ENCODE measurements at regions not wholly inside any gene's neighbourhood (a gene's known extent, or its start where the extent isn't known, plus 50 kb on each side); places are given as distances from the start of the nearest gene placed in this dataset.
"Not testable (repeated sequence)": the region's sequence is repeated elsewhere in the genome, so short reads cannot be mapped to it uniquely, and the experiment has no call there.

DNA sequence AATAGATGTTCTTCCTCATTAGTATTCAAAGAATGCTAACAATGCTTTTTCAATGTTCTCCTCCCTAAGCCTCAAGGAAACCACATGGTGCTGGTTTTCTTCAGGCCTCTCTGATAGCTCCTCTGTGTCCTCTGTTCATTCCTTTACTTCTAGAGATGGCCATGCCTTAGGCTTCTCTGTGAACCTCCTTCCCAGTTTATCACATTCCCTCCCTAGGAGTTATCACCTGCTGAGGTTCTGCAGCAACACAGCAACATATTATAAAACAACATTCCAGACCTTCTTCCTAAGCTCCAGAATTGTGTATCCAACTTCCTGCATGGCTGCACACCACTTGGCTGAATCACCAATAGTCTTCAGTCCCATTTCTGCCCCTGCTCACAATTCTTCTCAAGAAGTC, 325.5 kb downstream of the IRS1 start:
- DNase-seq (ENCODE audit: low spot score): no peak

DNA sequence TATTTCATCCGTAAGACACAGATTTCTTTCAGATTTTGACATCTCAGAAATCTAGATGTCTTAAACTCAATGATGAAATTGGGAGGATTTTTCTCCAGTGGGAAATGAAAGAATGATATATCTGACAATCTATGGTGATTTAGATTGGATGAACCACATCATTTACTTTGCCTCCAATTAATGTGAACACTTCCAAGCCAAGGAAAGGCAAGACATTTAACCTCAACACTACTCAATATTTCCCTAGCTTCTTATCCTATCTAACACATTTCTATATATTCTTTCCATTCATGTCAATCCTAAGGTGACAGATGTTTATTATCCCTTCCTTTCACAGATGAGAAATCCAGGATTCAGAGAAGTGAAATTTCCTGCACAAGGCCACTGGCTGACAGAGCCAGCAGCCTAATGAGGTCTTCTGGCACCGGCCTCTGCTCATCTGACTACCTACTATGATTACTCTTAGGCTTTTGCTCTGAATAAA, 327.6 kb downstream of the IRS1 start:
- no peak for DNase-seq (ENCODE audit: low spot score)

DNA sequence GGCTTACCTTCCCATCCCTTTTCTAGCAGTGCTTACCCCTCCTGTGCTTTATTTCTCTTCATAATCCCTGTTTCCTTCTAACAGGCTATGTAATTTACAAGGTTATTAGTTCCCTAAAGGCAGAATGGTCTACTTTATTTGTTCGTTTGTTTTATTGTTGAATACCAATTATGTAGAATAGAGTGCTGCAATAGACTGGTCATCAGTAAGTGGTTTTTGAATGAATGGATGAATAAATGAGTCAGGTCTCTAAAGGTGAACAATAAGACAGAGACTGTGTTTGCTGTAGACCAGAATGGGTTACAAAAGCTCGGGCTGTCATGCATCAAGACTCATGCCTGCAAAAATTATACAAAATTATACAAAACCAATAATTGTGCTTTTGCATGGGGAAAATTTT, 332.0 kb downstream of the IRS1 start:
- no peak for DNase-seq (ENCODE audit: low spot score)

DNA sequence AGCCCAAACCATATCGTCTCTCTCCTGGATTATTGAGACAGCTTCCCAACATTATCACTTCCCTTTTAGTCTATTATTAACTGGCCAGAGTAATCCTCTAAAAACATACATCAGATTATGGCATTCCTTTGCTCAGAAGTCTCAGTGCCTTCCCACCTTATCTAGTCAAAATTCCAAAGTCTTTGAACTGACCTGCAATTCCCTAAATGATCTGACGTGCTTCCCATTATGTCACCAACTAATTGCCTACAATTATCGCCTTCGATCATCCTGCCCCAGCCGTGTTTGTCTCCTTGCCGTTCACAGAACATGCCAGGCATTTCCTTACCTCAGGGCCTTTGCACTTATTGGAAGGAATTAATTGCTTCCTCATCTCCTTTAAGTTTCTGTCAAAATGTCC, 332.4 kb downstream of the IRS1 start:
- no peak for DNase-seq (ENCODE audit: low spot score)

DNA sequence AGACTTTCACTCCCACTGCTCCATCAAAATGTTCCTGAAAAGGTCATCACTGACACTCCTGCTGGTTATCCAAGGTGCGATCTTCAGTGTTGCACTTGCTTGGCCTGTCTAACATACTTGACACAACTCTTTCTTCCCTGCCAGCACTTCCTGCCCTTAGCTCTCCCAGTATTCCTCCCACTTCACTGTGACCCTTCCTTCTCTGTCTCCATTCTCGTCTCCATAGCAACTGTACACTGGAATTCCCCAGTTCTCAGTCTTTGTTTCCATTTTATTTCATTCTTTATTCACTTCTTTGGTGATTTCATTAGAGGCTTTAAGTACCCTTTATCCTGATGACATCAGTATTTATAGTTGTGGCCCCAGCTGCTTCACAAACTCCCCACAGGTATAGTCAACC, 333.0 kb downstream of the IRS1 start:
- no peak for DNase-seq (ENCODE audit: low spot score)

DNA sequence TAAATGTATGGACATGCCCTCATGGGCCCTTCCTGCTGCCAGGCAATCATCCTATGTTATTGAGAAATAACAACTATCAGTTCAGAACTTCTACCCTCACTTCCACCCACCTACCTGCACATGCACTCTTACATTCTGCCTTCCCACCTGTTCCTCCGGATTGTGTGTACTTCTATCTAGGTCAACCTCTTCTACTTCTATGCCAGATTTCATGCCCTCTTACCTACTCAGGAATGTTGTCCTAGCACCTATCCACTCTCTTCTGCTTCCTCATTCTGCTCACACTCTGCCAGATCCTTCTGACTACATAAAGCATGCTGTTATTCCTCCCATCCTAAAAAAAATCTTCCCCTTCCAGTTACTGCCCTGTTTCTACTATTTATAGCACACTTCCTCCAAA, 333.5 kb downstream of the IRS1 start:
- DNase-seq (ENCODE audit: low spot score): no peak

DNA sequence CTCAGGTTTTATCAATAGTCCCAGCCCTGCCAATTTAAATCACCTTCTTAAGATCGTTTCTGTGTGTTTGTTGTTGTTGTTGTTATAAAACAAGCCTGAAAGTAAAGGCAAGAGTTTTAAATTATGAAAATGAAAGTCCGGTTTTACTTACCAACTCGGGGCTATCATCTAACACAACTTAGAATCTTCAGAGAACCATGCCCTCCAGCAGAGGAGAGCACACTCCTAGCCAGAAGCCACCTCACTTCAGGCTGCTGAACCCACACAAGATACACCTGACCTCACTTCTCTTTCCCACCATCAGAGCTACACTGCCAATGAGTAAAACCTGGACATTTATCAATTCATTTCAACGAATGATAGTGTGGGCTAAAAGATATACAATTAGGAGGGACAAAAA, 335.2 kb downstream of the IRS1 start:
- no peak for DNase-seq (ENCODE audit: low spot score)

DNA sequence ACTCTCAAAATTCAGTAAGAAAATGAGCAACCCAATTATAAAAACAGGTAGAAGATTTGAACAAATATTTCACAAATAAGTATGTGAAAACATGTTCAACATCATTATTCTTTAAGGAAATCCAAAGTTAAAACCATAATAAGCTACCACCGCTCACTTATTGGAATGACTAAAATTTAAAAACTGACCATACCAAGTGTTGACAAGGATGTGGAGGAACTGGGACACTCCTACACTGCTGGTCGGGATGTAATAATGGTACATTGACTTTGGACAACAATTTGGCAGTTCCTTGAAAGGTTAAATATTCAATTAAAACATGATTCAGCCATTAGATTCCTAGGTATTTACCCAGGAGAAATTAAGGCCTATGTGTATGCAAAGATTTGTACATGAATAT, 336.5 kb downstream of the IRS1 start:
- DNase-seq (ENCODE audit: low spot score): no peak

DNA sequence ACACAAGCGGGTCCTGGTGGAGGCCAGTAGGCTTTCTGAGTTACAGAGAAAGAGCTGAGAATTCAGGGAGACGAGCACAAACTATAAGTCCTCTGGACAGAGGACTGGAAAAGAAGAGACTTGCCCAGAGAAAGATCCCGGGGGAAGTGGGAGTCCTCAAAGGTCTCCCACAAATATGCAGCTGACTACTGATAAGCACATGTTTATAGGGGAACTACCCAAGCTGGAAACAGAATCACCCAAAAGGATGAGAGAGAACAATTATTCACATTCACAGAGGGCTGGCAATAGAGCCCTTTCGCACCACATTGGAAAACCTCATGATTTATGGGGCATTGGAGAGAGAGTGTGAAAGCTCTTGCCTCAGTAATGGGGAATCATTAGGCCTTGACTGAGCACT, 337.6 kb downstream of the IRS1 start:
- DNase-seq (ENCODE audit: low spot score): no peak

DNA sequence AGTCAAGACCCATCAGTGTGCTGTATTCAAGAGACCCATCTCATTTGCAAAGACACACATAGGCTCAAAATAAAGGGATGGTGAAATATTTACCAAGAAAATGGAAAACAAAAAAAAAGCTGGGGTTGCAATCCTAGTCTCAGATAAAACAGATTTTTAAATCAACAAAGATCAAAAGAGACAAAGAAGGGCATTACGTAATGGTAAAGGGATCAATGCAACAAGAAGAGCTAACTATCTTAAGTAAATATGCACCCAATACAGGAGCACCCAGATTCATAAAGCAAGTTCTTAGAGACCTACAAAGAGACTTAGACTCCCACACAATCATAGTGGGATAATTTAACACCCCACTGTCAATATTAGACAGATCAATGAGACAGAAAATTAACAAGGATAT, 343.5 kb downstream of the IRS1 start:
- DNase-seq (ENCODE audit: low spot score): not testable (repeated sequence)

DNA sequence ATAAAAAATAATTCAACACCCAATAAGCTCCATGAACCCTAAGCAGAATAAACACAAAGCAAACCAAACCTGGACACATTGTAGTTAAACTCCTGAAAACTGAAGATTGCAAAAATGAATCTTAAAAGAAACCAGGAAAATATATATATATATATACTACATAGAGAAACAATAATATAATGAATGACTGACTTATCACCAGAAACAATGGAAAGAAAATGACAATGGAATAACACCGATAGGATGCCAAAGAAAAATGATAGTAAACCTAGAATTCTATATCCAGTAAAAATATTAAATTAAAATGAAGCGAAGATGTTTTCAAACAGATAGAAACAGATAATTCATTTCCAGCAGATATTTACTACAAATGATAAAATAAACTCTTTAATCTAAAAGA, 346.9 kb downstream of the IRS1 start:
- DNase-seq (ENCODE audit: low spot score): no peak

DNA sequence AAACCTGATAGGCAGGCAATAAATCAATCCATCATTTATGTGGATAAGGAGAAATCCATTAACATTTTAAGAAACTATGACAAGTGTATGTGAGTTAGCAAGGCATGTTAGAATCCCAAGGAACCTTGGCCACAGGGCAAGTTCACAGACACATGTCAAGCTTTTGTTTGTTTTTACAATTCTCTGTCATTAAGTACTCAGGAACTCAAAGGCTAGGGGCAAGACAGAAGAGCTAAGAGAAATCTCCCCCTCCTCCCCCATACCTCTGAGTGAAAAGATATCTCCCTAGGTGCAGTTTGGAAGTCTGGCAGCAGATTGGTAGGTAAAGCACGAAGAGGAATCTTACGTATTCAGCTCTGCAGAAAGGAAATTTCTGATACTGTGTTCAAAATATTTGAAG, 348.1 kb downstream of the IRS1 start:
- DNase-seq (ENCODE audit: low spot score): no peak

DNA sequence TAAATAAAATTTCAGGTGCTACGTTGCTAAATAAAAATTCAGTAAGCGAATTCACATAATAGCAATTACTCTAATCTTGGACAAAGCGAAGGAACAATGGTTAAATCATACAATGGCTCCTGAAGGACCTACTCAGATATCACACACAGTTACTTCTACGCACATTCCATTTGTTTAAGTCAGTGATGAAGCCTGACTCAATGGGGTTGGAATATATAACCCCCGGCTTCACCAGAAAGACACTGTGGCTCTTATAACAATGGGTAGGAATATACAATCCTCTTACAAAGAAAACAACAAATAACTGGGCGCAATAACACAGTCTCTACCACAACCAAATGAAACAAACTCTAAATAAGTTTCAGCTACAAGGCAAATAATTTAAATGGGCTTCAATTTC, 349.5 kb downstream of the IRS1 start:
- no peak for DNase-seq (ENCODE audit: low spot score)

DNA sequence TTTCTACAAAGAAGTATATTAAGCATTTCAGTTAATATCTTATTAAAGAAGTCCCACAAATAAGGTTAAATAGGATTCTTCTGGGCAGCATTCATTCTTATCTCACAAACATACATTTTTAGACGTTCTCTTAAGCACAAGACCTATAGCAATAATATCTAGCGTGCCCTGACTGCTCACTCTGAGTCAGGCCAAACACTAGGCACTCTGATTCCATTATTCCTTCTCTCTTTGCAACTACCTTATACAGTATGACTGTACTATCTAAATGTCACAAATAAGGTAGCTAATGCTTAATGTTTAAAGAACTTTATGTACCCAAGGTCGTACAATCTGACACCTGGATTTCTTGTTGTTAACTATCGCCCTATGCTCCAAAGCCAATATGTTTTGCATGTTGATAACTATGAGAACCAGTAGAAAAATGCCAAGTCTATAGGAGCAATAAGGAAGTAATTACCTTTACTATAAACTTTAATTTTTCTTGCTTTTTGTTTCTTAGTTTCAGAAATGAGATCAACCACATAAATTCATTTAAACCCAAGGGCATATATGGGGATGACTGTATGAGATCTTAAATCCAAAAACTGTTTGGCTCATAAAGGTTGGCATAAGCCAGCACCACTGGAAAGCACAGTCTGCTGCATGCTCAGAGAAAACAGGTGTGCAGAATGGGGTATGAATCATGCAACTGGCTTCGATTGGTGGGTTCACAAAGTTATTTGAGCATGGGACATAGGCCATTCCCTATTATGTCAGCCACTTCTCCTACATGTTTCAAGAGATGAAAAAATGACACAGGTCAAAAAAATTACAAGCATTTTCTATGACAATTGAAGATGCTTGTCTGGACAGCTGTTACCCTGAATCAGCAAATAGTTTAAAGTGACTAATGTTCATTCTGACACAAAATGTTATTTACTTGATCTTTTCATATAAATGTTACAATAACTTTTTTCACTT, 352.0 kb downstream of the IRS1 start:
- DNase-seq (ENCODE audit: low spot score): no peak

DNA sequence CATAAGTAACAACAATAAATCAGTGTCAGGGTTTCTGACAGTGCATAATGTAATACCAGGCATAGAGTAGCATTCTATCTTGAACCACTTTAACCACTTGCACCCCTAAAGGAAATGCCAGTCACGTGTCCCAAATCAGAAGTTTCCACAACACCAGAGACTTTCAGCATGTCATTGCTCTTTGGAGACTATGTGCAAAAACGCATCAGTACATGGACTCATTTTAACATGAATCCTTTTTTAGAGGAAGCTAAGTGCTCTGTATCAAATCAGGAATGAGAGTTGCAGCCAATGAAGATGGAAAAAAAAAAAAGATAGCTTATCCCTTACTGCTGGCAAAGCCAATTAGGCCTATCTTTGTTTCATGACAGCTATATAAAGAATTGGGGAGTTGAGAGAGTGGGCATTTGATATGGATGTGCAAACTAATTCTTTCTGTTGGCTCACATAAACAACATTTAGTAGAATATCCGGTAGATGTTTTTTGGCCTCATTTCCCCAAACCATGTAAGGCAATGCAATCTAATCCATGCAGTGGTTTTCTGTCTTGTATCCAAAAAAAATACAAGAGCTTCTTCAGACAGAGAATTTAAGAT, 353.1 kb downstream of the IRS1 start:
- no peak for DNase-seq (ENCODE audit: low spot score)

DNA sequence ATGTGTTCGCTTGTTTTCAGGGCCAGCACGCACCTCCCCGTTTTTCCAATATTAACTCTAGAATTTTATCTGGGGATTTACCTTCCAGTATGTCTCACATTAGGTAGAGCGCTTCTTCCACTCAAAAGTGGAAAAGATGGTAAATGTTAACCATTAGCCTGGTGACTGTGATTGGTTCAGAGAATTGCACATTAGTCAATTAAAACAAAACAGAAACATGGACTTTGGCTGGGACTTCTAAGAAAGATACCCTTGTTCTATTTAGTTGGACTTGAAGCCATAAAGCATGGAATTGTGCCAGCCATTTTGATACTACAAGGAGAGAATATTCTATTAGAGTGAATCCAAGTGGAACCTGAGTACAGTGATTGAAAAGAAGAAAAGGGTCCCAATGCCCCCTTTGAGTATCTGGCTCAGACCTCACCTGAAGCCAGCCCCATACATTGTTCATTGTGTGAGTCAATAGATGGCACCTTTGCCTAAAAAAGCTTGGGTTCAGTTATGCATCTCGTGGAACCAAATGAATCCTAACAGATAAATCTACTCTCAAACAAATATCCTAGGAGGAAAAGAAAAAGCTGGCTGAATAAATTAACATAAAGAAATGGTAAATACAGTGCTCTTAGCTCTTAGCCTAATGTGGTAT, 354.3 kb downstream of the IRS1 start:
- DNase-seq (ENCODE audit: low spot score): no peak

DNA sequence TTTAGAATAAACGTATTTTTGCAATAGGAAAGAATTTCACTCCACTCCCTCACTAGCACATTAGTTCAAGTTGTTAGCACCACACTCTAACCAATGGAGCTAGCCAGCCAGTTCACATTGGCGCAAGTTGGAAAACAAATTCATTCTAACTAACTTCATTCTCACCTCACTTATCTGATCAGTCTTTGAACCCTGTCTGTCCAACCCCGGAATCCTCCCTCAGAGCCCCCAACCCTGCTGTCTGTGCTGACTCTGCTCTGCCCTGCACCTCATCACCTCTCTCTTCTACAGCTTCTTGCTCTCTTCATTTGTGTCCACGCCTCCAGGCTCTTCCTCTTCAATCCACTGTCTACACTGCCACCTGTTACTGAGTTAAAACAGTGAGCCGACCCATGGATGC, 356.5 kb downstream of the IRS1 start:
- no peak for DNase-seq (ENCODE audit: low spot score)

DNA sequence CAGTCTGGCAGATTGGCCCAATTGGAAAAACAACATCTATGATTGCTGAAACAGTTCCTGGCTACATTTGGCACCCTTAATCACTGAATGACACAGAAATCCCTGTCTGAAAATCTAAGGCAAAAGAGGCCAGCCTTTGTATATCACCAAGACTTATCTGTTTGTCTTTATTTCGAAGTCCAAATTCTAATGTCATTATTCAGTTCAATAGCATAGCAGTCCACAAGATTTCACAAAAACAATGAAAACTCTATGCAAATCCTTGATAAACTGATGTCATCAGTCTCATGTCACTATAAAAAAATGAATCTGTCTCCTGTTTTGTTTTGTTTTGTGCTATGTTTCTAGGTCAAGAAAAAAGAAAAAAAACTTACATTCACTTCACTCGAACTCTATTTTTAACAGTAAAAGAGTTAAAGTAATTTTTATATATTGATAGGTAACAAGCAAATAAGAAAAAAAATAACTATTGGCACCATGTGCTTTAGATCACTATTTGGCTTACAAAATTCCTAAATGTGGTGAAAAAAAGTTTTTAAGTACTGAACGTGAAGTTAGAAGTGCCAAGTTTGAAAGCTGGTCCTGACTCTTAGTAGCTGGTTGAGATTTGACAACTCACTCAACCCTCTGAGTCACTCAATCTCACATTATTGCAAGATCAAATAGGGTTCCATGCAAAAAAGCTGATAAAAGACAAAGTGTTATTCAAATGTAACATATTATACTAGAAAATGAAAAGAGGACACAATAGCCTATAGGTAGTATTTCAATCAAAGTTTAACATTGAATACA, 359.3 kb downstream of the IRS1 start:
- DNase-seq (ENCODE audit: low spot score): no peak

DNA sequence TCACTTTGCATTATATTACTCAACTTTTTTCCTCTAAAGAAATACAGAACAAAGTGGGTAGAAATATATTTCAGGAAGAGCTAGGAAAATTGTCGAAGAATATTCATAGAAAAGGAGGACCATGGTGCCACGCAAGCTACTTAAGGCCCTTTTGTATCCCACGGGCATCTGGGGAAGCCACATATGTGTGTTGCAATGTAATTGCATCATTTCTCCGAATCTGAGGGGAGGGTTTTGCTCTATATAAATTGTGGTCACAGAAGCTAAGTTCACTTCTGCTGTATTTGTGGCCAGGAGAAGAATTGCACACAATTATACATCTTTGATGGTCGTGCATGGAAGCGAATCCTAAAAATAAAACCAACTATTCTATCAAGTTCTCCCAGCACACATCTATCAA, 360.3 kb downstream of the IRS1 start:
- DNase-seq (ENCODE audit: low spot score): no peak

DNA sequence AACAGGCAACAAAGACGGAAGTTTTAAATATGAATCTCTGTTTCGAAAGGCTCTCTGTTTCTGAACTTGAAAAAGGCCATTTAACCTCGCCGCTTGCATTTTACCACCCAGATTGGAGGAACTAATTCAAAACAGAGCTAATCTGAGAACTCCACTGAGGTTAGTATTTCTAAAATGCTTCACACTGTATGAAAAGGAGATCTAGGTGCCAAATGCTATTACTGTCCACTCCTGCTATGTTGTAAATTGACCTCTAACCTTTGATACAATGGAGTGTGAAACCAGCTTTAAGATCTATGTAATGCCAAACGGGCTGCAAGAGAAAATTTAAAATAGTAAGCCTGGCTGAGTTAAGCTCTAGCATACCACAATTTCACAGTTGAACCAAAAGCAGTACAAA, 364.5 kb downstream of the IRS1 start:
- no peak for DNase-seq (ENCODE audit: low spot score)

DNA sequence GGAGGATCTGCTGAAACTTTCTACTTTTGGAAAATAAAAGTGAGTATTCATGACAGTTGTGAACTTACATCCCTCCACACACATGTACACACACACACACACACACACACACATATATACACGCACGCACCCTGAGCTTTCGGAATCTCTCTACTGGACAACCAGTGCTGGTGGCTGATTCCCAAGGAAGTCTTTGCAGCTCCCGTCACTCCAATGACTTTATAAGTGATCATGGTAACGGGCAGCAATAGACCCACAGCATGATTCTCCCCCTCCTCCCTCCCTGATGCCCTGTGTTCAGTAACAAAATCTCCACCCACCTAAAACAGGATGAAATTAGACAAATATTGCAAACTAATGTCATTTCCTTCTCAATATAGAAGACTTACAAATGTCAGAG, 364.9 kb downstream of the IRS1 start:
- DNase-seq (ENCODE audit: low spot score): no peak

DNA sequence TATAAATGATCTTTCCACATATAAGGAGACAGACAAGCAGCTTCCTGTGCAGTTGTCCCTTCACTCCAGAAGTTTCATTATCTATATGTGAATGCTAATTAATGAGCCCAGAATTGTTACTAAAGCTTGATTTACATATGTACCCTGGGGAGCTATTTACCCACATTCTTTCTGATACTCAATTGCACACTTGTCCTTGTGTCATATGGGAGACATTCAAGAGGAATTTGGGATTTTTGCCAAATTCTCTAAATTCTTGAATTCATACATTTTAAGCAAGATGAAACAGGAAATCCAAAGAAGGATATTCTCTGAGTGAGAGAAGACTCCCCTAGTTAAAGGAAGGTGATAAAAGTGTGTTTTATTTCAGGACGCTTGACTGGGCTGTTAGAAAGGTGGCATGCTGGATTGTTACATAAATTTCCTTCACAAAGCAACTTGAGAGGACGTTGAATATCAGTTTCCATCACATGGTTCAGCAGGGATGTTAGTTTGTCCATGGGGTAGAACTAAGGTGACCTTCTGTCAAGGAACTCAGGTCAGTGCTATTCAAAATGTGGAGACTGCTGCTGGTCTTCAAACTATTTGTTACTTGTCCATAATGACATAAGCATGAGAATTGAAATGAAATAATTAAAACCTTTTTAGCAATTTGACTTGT, 368.2 kb downstream of the IRS1 start:
- no peak for DNase-seq (ENCODE audit: low spot score)

All from LoVo (cell line).